CD4-positive, alpha-beta memory T cell (primary cell): ENCODE measurements at regions not wholly inside any gene's neighbourhood (a gene's known extent, or its start where the extent isn't known, plus 50 kb on each side); places are given as distances from the start of the nearest gene placed in this dataset.

Experiments used
- CTCF ChIA-PET: fragments of 350-600 bp; sonication (Branson Sonifier 250); formaldehyde crosslinking; loops from one replicate; lab custom pipeline; 2021; ENCODE audit warnings: inconsistent platforms; ENCODE audit not compliant: partially characterized antibody; lab: Charles Lee
- POLR2A ChIA-PET: fragments of 350-600 bp; sonication (Branson Sonifier 250); formaldehyde crosslinking; loops from one replicate; lab custom pipeline; 2021; ENCODE audit not compliant: partially characterized antibody; lab: Charles Lee
- DNase-seq, 5 donors: peaks; one replicate each; pipeline versions ENCODE4 v3.0.0 to v3.0.0-alpha.2; 2020 to 2022; ENCODE audit warnings: mixed read lengths in 1 of 5
- H3K27ac ChIP-seq: one replicate; pipeline ENCODE4 v1.7.0; 2013; ENCODE audit warnings: low read depth, low read length
- H3K27me3 ChIP-seq: 2 replicates; pipeline ENCODE4 v1.7.0; 2013; ENCODE audit warnings: mild to moderate bottlenecking, low read length, moderate library complexity; ENCODE audit not compliant: insufficient read depth
- H3K36me3 ChIP-seq: 2 replicates; pipeline ENCODE4 v1.7.0; 2013; ENCODE audit warnings: mild to moderate bottlenecking, low read length, moderate library complexity; ENCODE audit not compliant: insufficient read depth
- H3K4me1 ChIP-seq: 2 replicates; pipeline ENCODE4 v1.7.0; 2013; ENCODE audit warnings: mild to moderate bottlenecking, low read length, moderate library complexity; ENCODE audit not compliant: insufficient read depth
- H3K4me3 ChIP-seq, 2 donors: one replicate each; pipeline ENCODE4 v1.7.0; 2013; ENCODE audit warnings: low read length in 2 of 2, mild to moderate bottlenecking in 1 of 2
- H3K9me3 ChIP-seq, 2 donors: one replicate each; pipeline ENCODE4 v1.7.0; 2013; ENCODE audit warnings: low read length in 2 of 2, control low read depth in 1 of 2; ENCODE audit not compliant: control insufficient read depth in 1 of 2
- H3K27ac Mint-ChIP-seq, 7 donors: one replicate each; pipeline ENCODE4 v1.8.0; 2020 to 2021; ENCODE audit warnings: mixed read lengths in 7 of 7, mild to moderate bottlenecking in 6 of 7, inconsistent platforms in 3 of 7, moderate library complexity in 3 of 7
- H3K27me3 Mint-ChIP-seq, 2 donors: one replicate each; pipeline ENCODE4 v1.8.0; 2020 to 2021; ENCODE audit warnings: mixed read lengths in 2 of 2
- H3K36me3 Mint-ChIP-seq, 2 donors: one replicate each; pipeline ENCODE4 v1.8.0; 2020 to 2021; ENCODE audit warnings: mixed read lengths in 2 of 2, inconsistent platforms in 1 of 2, mild to moderate bottlenecking in 1 of 2
- H3K4me1 Mint-ChIP-seq, 4 donors: one replicate each; pipeline ENCODE4 v1.8.0; 2020 to 2021; ENCODE audit warnings: mixed read lengths in 4 of 4, mild to moderate bottlenecking in 1 of 4
- H3K4me3 Mint-ChIP-seq, 8 donors: one replicate each; pipeline ENCODE4 v1.8.0; 2020 to 2021; ENCODE audit warnings: mixed read lengths in 8 of 8, mild to moderate bottlenecking in 7 of 8, moderate library complexity in 6 of 8, inconsistent platforms in 3 of 8
- H3K9me3 Mint-ChIP-seq, 8 donors: one replicate each; pipeline ENCODE4 v1.8.0; 2020 to 2021; ENCODE audit warnings: mixed read lengths in 8 of 8, mild to moderate bottlenecking in 5 of 8, inconsistent platforms in 3 of 8, moderate library complexity in 1 of 8
- intact Hi-C: fragments of 100-400 bp; cut with micrococcal nuclease; formaldehyde crosslinking; loops from one replicate; pipeline ENCODE4 v1.15.1; 2023

DNA sequence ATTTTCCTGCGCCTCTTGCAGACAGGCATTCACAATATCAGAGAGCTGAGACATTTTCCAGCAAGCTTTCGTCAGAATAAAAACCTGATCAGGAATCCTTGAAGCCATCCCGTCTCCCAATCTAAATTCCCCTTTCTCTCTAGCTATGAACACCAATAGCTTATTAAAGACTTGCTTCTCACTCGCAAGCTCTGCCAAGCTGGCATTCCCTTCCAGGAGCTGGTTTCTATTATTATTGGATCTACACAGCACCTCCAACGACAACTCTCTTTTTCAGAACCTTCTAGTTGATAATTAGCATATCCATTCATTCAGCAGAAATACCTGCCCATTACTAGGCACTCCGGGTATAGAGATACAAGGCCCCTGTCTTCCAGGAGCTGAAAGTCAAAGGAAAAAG is 350.3 kb downstream of the MTX2 start:
- Histone ChIP-seq H3K4me3 (no peak overlapping the region), H3K4me1 (no peaks in the 10 kb centered on the region), H3K27ac (no peak overlapping the region), H3K9me3 (no peaks in the 10 kb centered on the region), H3K27me3 (no peaks in the 10 kb centered on the region), H3K36me3 (no peaks in the 10 kb centered on the region)
- no peak overlapping the region for H3K27ac Mint-ChIP-seq
- no peak overlapping the region for H3K4me3 Mint-ChIP-seq
- intact Hi-C loops, result no loop called here
- CTCF ChIA-PET, result no interaction called here
- H3K36me3 Mint-ChIP-seq, result no peaks in the 10 kb centered on the region
- POLR2A ChIA-PET, result no interaction called here
- no peak for DNase-seq
- peaks cover 26 to 44% of the 10 kb centered on the region in 2 donors for H3K27me3 Mint-ChIP-seq
- H3K4me1 Mint-ChIP-seq, result no peaks in the 10 kb centered on the region
- no peaks in the 10 kb centered on the region for H3K9me3 Mint-ChIP-seq

- DNase-seq, result no peak
- H3K4me1 ChIP-seq, result no peaks in the 10 kb centered on the region
- H3K27ac ChIP-seq, result no peak overlapping the region
- no peaks in the 10 kb centered on the region for H3K4me1 Mint-ChIP-seq
- no peaks in the 10 kb centered on the region for H3K36me3 Mint-ChIP-seq
- H3K27me3 Mint-ChIP-seq, result peaks cover 23 to 46% of the 10 kb centered on the region in 2 donors
- H3K4me3 Mint-ChIP-seq, result no peak overlapping the region
- ChIA-PET CTCF (no interaction called here), POLR2A (no interaction called here)
- no peaks in the 10 kb centered on the region for H3K27me3 ChIP-seq
- no peak overlapping the region for H3K27ac Mint-ChIP-seq
- no peaks in the 10 kb centered on the region for H3K9me3 ChIP-seq
- no peaks in the 10 kb centered on the region for H3K9me3 Mint-ChIP-seq
- no peaks in the 10 kb centered on the region for H3K36me3 ChIP-seq
- intact Hi-C loops, result no loop called here
- H3K4me3 ChIP-seq, result no peak overlapping the region
Observed at GRCh38 chr2:176621350-176621749, 352.1 kb downstream of the MTX2 start.

- Mint-ChIP-seq H3K9me3 (peaks cover 0 to 3% (median 0%) of the 10 kb centered on the region in 8 donors), H3K27me3 (peaks cover 28 to 46% of the 10 kb centered on the region in 2 donors), H3K27ac (no peak overlapping the region), H3K36me3 (no peaks in the 10 kb centered on the region), H3K4me3 (no peak overlapping the region), H3K4me1 (no peaks in the 10 kb centered on the region)
- Histone ChIP-seq H3K4me1 (no peaks in the 10 kb centered on the region), H3K27ac (no peak overlapping the region), H3K9me3 (no peaks in the 10 kb centered on the region), H3K27me3 (no peaks in the 10 kb centered on the region), H3K36me3 (no peaks in the 10 kb centered on the region), H3K4me3 (no peak overlapping the region)
- intact Hi-C loops, result no loop called here
- no peak for DNase-seq
- CTCF ChIA-PET, result no interaction called here
- POLR2A ChIA-PET, result no interaction called here
Observed at GRCh38 chr2:176622792-176623191, 353.6 kb downstream of the MTX2 start.

DNA sequence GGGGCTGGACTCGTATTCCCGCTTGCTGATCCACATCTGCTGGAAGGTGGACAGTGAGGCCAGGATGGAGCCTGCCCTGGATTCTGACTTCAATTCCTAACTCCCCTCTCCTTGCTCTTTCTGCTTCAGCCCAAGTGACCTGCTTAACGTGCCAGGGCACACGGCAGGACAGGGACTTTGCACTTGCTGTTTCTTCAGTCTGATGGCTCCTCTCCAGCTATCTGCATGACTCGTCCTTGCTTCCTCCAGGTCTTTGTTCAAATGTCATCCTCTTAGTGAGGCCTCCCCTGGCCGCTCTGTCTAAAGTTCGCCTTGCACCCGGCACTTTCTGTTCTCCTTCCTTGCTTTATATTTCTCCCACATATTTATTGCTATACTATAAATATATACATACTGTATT is 357.6 kb downstream of the MTX2 start:
- Histone ChIP-seq H3K36me3 (no peaks in the 10 kb centered on the region), H3K4me1 (no peaks in the 10 kb centered on the region), H3K27ac (no peak overlapping the region), H3K4me3 (no peak overlapping the region), H3K27me3 (no peaks in the 10 kb centered on the region), H3K9me3 (no peaks in the 10 kb centered on the region)
- H3K27ac Mint-ChIP-seq, result no peak overlapping the region
- no peak overlapping the region for H3K4me3 Mint-ChIP-seq
- no peaks in the 10 kb centered on the region for H3K36me3 Mint-ChIP-seq
- no peak for DNase-seq
- H3K27me3 Mint-ChIP-seq, result peaks cover 25 to 28% of the 10 kb centered on the region in 2 donors
- H3K9me3 Mint-ChIP-seq, result peaks cover 0 to 3% (median 0%) of the 10 kb centered on the region in 8 donors
- CTCF ChIA-PET, result no interaction called here
- intact Hi-C loops, result no loop called here
- POLR2A ChIA-PET, result no interaction called here
- H3K4me1 Mint-ChIP-seq, result no peaks in the 10 kb centered on the region

DNA sequence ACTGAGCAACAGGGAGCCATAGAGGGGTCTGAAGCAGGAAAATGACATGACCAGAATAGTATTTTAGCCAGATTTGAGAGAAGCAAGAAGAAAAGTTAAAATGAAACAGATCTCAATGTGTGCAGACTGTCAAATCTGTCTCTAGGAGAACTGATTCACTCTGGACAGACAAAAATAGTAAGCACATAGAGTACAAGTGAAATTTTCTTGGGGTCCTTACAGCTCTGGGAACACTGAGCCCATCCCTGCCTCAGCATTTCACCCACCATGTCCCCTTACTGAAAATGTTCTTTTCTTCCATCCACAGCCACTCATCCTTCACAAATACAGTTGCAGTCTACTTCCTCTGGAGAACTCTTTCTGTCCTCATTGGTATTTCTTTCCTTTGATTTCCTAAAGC is 359.2 kb downstream of the MTX2 start:
- H3K36me3 ChIP-seq, result no peaks in the 10 kb centered on the region
- H3K4me3 ChIP-seq, result no peak overlapping the region
- no peaks in the 10 kb centered on the region for H3K4me1 ChIP-seq
- peaks cover 4% of the 10 kb centered on the region for H3K27me3 ChIP-seq
- Mint-ChIP-seq H3K4me1 (no peaks in the 10 kb centered on the region), H3K27me3 (peaks cover 26 to 29% of the 10 kb centered on the region in 2 donors), H3K9me3 (peaks cover 0 to 3% (median 0%) of the 10 kb centered on the region in 8 donors), H3K27ac (no peak overlapping the region), H3K36me3 (no peaks in the 10 kb centered on the region), H3K4me3 (no peak overlapping the region)
- no peaks in the 10 kb centered on the region for H3K9me3 ChIP-seq
- DNase-seq, result no peak
- ChIA-PET POLR2A (no interaction called here), CTCF (interaction anchor here (0.7 kb wide), 1 partner anchor 23 kb away, joined by 4 read pairs; no protein-coding TSS in a partner anchor)
- no peak overlapping the region for H3K27ac ChIP-seq
- intact Hi-C loops, result no loop called here

DNA sequence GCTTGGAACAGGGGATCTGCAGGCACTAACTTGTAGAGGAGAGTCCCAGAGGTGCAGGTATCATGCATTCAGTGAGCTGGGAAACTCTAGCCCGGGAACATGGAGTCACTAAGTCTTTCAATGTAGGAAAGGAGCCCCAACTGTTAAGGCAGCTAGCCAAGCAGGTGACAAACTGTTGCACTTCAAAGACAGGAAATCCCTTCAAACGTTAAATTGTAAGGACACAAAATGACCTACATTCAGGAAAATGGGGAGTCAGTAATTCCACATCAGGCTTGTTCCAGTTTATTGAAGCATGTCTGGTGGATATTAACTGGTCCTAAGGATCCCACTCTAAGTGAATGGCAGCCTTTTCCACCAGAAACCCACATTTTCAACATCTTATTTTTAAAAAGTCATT is 364.5 kb downstream of the MTX2 start:
- Histone ChIP-seq H3K4me1 (peaks cover 3% of the 10 kb centered on the region), H3K27ac (no peak overlapping the region), H3K9me3 (no peaks in the 10 kb centered on the region), H3K27me3 (peaks cover 17% of the 10 kb centered on the region), H3K36me3 (no peaks in the 10 kb centered on the region), H3K4me3 (no peak overlapping the region)
- ChIA-PET CTCF (interaction anchor here (6.0 kb wide), 1 partner anchor 17 kb away, joined by 43 read pairs; no protein-coding TSS in a partner anchor), POLR2A (no interaction called here)
- DNase-seq, result no peak
- H3K36me3 Mint-ChIP-seq, result no peaks in the 10 kb centered on the region
- H3K27me3 Mint-ChIP-seq, result peaks cover 22 to 28% of the 10 kb centered on the region in 2 donors
- H3K27ac Mint-ChIP-seq, result no peak overlapping the region
- no peaks in the 10 kb centered on the region for H3K9me3 Mint-ChIP-seq
- no peak overlapping the region for H3K4me3 Mint-ChIP-seq
- intact Hi-C loops, result no loop called here
- H3K4me1 Mint-ChIP-seq, result peaks cover 0 to 7% (median 3%) of the 10 kb centered on the region in 4 donors

DNA sequence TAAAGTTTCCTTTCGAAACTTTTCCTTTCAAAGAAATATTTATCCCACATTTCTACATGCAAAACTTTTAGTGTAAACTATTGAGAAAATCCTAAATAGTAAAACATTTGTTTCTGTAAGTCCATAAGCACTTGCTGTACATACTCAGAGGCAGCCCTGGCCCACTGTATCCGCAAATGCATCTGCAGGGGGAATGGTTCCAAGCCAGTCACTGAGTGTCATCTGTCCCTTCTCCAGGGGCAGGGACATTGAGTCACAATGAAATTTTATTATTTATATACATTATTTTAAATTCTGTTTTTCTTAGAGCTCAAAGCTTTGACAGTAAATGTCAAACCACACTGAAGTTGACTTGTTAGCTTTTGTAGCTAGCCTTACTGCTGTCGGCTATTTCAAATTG is 367.2 kb downstream of the MTX2 start:
- H3K27ac Mint-ChIP-seq, result no peak overlapping the region
- H3K27me3 ChIP-seq, result peaks cover 24% of the 10 kb centered on the region
- no peaks in the 10 kb centered on the region for H3K9me3 Mint-ChIP-seq
- no peaks in the 10 kb centered on the region for H3K36me3 Mint-ChIP-seq
- ChIA-PET CTCF (interaction anchor here (0.8 to 6.0 kb wide), 9 partner anchors 11 to 946 kb away, joined by 3 to 43 read pairs (median 4); no protein-coding TSS in a partner anchor), POLR2A (no interaction called here)
- intact Hi-C loops, result loop anchor here (5.0 kb wide), 2 partner anchors 179 to 511 kb away; no protein-coding TSS in a partner anchor
- no peak overlapping the region for H3K27ac ChIP-seq
- no peaks in the 10 kb centered on the region for H3K9me3 ChIP-seq
- DNase-seq, result no peak
- H3K36me3 ChIP-seq, result no peaks in the 10 kb centered on the region
- no peak overlapping the region for H3K4me3 ChIP-seq
- peaks cover 36 to 47% of the 10 kb centered on the region in 2 donors for H3K27me3 Mint-ChIP-seq
- H3K4me3 Mint-ChIP-seq, result no peak overlapping the region
- peaks cover 3% of the 10 kb centered on the region for H3K4me1 ChIP-seq
- H3K4me1 Mint-ChIP-seq, result peaks cover 0 to 11% (median 3%) of the 10 kb centered on the region in 4 donors
